Lung (tissue), 11 donors: ENCODE measurements at regions not wholly inside any gene's neighbourhood (a gene's known extent, or its start where the extent isn't known, plus 50 kb on each side); places are given as distances from the start of the nearest gene placed in this dataset.

Source experiments
- ATAC-seq: fragments of 200-7000 bp; cut with Tn5 transposase; one replicate; pipeline ENCODE4 v1.9.1; 2020; ENCODE audit warnings: moderate number of reproducible peaks; ENCODE audit not compliant: insufficient read depth, low FRiP score
- DNase-seq, 3 donors: peaks; one replicate each; pipeline ENCODE4 v3.0.0-alpha.2; 2013 to 2017
- H3K27ac ChIP-seq, 2 donors: one replicate each; pipeline ENCODE4 v1.5.1; 2013; ENCODE audit warnings: mild to moderate bottlenecking in 2 of 2, moderate library complexity in 2 of 2, control low read depth in 1 of 2, inconsistent platforms in 1 of 2, low read depth in 1 of 2, low read length in 1 of 2
- H3K27me3 ChIP-seq, 3 donors: one replicate each; pipeline ENCODE4 v1.5.1; 2013; ENCODE audit warnings: low read length in 2 of 3; ENCODE audit not compliant: control insufficient read depth in 3 of 3, insufficient read depth in 3 of 3
- H3K36me3 ChIP-seq, 4 donors: one replicate each; pipeline ENCODE4 v1.5.1; 2013; ENCODE audit warnings: low read length in 4 of 4, mild to moderate bottlenecking in 1 of 4, moderate library complexity in 1 of 4; ENCODE audit not compliant: control insufficient read depth in 4 of 4, insufficient read depth in 4 of 4
- H3K4me1 ChIP-seq, 5 donors: one replicate each; pipeline ENCODE4 v1.5.1; 2013; ENCODE audit warnings: low read length in 5 of 5, mild to moderate bottlenecking in 2 of 5, moderate library complexity in 1 of 5; ENCODE audit not compliant: control insufficient read depth in 5 of 5, insufficient read depth in 5 of 5
- H3K4me3 ChIP-seq: one replicate; pipeline ENCODE4 v1.5.1; 2013; ENCODE audit warnings: mild to moderate bottlenecking, control low read depth, moderate library complexity
- H3K9ac ChIP-seq, 2 donors: one replicate each; pipeline ENCODE4 v1.5.1; 2013; ENCODE audit warnings: low read length in 2 of 2, control low read depth in 1 of 2; ENCODE audit not compliant: insufficient read depth in 1 of 2
- H3K9me3 ChIP-seq, 4 donors: one replicate each; pipeline ENCODE4 v1.5.1; 2013; ENCODE audit warnings: low read length in 3 of 4, mild to moderate bottlenecking in 1 of 4, moderate library complexity in 1 of 4; ENCODE audit not compliant: control insufficient read depth in 4 of 4, insufficient read depth in 3 of 4
- WGBS, 2 donors: extraction: QIAGEN DNeasy Blood & Tissue Kit; methylation state at CpG; one replicate each; pipeline ENCODE4 v1.1.7; 2013; 5-methylcytosine and 5-hydroxymethylcytosine counted together
- TF ChIP-seq, protein P1 (sequence below): IDR thresholded peaks from 2 replicates; pipeline ENCODE4 v1.5.1; 2012; ENCODE audit warnings: mild to moderate bottlenecking; ENCODE audit errors: control extremely low read depth, extremely low read depth
- donor health status: control.
- donor health status: control.
- donor health status: Bipolar disorder and iron deficiency.
- donor health status: healthy.
- donor health status: DM: yes; HTN: yes; CAD: no.

DNA sequence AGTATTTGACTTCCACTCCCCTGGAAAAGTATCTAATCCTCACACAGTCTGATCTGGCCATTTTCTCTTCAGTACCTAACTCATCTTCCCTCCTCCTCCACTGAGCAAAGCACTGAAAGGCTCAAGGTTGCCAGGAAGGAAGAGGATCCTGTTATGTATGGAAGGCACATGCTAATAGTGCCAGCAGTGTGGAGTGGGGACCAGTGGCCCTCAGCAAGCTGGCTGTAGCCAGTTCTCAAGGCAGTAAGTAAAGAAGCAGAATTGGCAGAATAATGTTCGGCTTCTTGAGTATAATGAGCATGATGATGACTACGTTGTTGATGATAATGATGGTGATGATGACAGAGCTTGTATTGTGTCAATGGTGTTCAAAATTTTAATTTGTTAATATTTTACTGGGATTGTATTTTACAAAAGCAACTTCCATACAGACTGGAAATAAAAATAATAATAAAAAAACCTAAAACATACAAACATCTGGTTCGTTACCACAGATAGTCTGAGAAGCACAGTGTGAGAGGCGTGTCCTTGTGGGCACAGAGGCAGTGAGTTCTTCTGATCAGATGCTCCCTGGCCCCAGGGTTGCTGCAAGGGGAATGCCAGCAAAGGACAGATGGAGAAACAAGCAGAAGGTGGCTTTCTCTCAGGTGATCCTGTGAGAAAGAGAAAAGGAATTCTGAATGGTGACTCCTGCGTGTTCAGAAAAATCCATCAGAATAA lies 528.8 kb downstream of the CMPK2 start:
- TF ChIP-seq, protein P1, sequence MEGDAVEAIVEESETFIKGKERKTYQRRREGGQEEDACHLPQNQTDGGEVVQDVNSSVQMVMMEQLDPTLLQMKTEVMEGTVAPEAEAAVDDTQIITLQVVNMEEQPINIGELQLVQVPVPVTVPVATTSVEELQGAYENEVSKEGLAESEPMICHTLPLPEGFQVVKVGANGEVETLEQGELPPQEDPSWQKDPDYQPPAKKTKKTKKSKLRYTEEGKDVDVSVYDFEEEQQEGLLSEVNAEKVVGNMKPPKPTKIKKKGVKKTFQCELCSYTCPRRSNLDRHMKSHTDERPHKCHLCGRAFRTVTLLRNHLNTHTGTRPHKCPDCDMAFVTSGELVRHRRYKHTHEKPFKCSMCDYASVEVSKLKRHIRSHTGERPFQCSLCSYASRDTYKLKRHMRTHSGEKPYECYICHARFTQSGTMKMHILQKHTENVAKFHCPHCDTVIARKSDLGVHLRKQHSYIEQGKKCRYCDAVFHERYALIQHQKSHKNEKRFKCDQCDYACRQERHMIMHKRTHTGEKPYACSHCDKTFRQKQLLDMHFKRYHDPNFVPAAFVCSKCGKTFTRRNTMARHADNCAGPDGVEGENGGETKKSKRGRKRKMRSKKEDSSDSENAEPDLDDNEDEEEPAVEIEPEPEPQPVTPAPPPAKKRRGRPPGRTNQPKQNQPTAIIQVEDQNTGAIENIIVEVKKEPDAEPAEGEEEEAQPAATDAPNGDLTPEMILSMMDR, result no peak

GRCh38 chr2:6337472-6337820 lies 528.3 kb downstream of the CMPK2 start:
- Histone ChIP-seq H3K27ac (no peak overlapping the region), H3K36me3 (no peaks in the 10 kb centered on the region), H3K9me3 (peaks cover 0 to 4% (median 0%) of the 10 kb centered on the region in 4 donors), H3K4me1 (no peaks in the 10 kb centered on the region), H3K27me3 (no peaks in the 10 kb centered on the region), H3K9ac (no peak overlapping the region), H3K4me3 (no peak overlapping the region)
- peak in 1 of 3 donors; percentile 29 for DNase-seq
- WGBS, 2 donors, result 70 to 73% methylated on average over 8 of the region's 8 CpGs
- no peak for ATAC-seq
- TF ChIP-seq, protein P1, result no peak

More for the DNA sequence above, 528.8 kb downstream of the CMPK2 start:
- Histone ChIP-seq H3K4me3 (no peak overlapping the region), H3K36me3 (no peaks in the 10 kb centered on the region), H3K9me3 (peaks cover 0 to 4% (median 0%) of the 10 kb centered on the region in 4 donors), H3K4me1 (no peaks in the 10 kb centered on the region), H3K9ac (no peak overlapping the region), H3K27ac (no peak overlapping the region), H3K27me3 (no peaks in the 10 kb centered on the region)
- DNase-seq (no peak), ATAC-seq (no peak)
- 87 to 97% methylated on average over 5 of the region's 5 CpGs for WGBS, 2 donors

DNA sequence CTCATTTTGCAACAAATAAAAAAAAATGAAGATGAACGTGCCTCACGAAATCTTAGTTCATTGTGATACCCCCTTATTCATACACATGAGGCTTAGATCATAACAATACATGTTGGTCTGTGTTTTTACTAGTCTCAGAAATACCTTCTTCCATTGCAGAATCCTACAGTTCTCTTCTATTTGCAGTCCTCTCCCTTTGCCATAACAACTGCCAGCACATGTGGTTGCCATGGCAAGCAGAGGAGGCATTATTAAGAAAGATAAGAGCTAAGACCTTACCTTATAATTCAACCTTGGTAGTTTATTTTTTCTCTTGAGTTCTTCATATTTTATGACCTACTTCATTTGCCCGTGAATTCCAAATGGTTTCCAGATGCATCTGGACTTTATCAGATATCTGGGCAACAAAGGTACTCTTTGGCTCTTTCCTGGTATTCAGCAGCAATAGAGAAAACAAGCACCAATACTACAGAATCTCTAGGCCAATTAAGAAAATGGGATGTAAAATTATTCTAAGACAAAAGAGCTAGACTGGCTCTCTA lies 524.0 kb downstream of the CMPK2 start:
- H3K4me1 ChIP-seq, result no peaks in the 10 kb centered on the region
- no peak overlapping the region for H3K9ac ChIP-seq
- 85 to 88% methylated on average over 3 of the region's 3 CpGs for WGBS, 2 donors
- no peak overlapping the region for H3K27ac ChIP-seq
- TF ChIP-seq, protein P1, result no peak
- H3K4me3 ChIP-seq, result no peak overlapping the region
- H3K27me3 ChIP-seq, result no peaks in the 10 kb centered on the region
- H3K36me3 ChIP-seq, result no peaks in the 10 kb centered on the region
- H3K9me3 ChIP-seq, result peaks cover 0 to 2% (median 0%) of the 10 kb centered on the region in 4 donors
- ATAC-seq (no peak), DNase-seq (no peak)
